H1 (cell line): ENCODE measurements at regions not wholly inside any gene's neighbourhood (a gene's known extent, or its start where the extent isn't known, plus 50 kb on each side); places are given as distances from the start of the nearest gene placed in this dataset.

Source experiments
- CTCF ChIA-PET: fragments of 300-600 bp; sonication (Branson Sonifier 250); formaldehyde crosslinking; loops from one replicate; lab custom pipeline; 2021; ENCODE audit not compliant: partially characterized antibody; lab: Charles Lee
- POLR2A ChIA-PET: fragments of 300-600 bp; sonication (Branson Sonifier 250); formaldehyde crosslinking; loops from one replicate; lab custom pipeline; 2021; ENCODE audit warnings: inconsistent platforms; ENCODE audit not compliant: partially characterized antibody; lab: Charles Lee
- DNase-seq, 2 experiments: peaks; one replicate each; pipeline versions ENCODE4 v3.0.0 to v3.0.0-alpha.2; 2010 to 2022; ENCODE audit warnings: low spot score in 2 of 2, low read depth in 1 of 2, mixed read lengths in 1 of 2
- FAIRE-seq: peaks from 2 replicates; lab custom pipeline; 2011; peaks lifted over from hg19 to GRCh38; lab: Jason Lieb, UNC
- H2AFZ ChIP-seq: 2 replicates; pipeline ENCODE4 v1.8.1; 2012; ENCODE audit warnings: low read length, inconsistent platforms
- H2AK5ac ChIP-seq: 2 replicates; pipeline ENCODE4 v1.6.1; 2013; ENCODE audit warnings: low read depth, low read length
- H2BK120ac ChIP-seq: replicated peaks from 2 replicates; pipeline ENCODE3; 2013; ENCODE audit warnings: low read depth, low read length, inconsistent platforms
- H2BK12ac ChIP-seq: 2 replicates; pipeline ENCODE4 v1.6.1; 2013; ENCODE audit warnings: low read depth, low read length
- H2BK15ac ChIP-seq: 2 replicates; pipeline ENCODE4 v1.6.1; 2013; ENCODE audit warnings: low read length
- H2BK20ac ChIP-seq: 2 replicates; pipeline ENCODE4 v1.6.1; 2013; ENCODE audit warnings: low read length
- H2BK5ac ChIP-seq: 2 replicates; pipeline ENCODE4 v1.6.1; 2013; ENCODE audit warnings: low read depth, low read length
- H3K14ac ChIP-seq: 2 replicates; pipeline ENCODE4 v1.6.1; 2013; ENCODE audit warnings: inconsistent platforms; ENCODE audit not compliant: insufficient read length
- H3K18ac ChIP-seq: 2 replicates; pipeline ENCODE4 v1.6.1; 2013; ENCODE audit warnings: low read length; ENCODE audit errors: extremely low read depth
- H3K23ac ChIP-seq: 2 replicates; pipeline ENCODE4 v1.6.1; 2013; ENCODE audit warnings: inconsistent platforms; ENCODE audit not compliant: insufficient read length
- H3K23me2 ChIP-seq: 2 replicates; pipeline ENCODE4 v1.6.1; 2013; ENCODE audit warnings: low read depth, low read length
- H3K27ac ChIP-seq: 2 replicates; pipeline ENCODE4 v1.6.1; 2011; ENCODE audit warnings: low read depth, low read length, inconsistent platforms
- H3K27me3 ChIP-seq, 4 experiments: replicated peaks in 1 of 4; 1 replicate in 1 of 4; 2 replicates in 3 of 4; pipeline versions ENCODE4 v1.6.1 to v1.8.1; 2011 to 2013; ENCODE audit warnings: low read length in 3 of 4, mild to moderate bottlenecking in 3 of 4, inconsistent platforms in 2 of 4, mixed read lengths in 2 of 4, moderate library complexity in 1 of 4; ENCODE audit not compliant: control insufficient read depth in 3 of 4, insufficient read depth in 3 of 4; ENCODE audit errors: extremely low read depth in 1 of 4
- H3K36me3 ChIP-seq, 4 experiments: 2 replicates each; pipeline versions ENCODE4 v1.6.1 to v1.8.1; 2011 to 2013; ENCODE audit warnings: mild to moderate bottlenecking in 4 of 4, low read length in 3 of 4, moderate library complexity in 2 of 4, control low read depth in 1 of 4, inconsistent platforms in 1 of 4; ENCODE audit not compliant: insufficient read depth in 4 of 4, control insufficient read depth in 2 of 4
- H3K4ac ChIP-seq: replicated peaks from 2 replicates; pipeline ENCODE3; 2013; ENCODE audit warnings: low read length, low read depth, mixed read lengths, inconsistent platforms; ENCODE audit not compliant: insufficient read length
- H3K4me1 ChIP-seq, 4 experiments: replicated peaks in 1 of 4; 1 replicate in 1 of 4; 2 replicates in 3 of 4; pipeline versions ENCODE4 v1.6.1 to v1.8.1; 2011 to 2013; ENCODE audit warnings: low read length in 3 of 4, inconsistent platforms in 2 of 4, mixed read lengths in 1 of 4; ENCODE audit not compliant: insufficient read depth in 4 of 4, control insufficient read depth in 3 of 4
- H3K4me2 ChIP-seq, 2 experiments: 2 replicates each; pipeline versions ENCODE4 v1.6.1 to v1.8.1; 2011 to 2013; ENCODE audit warnings: low read depth in 2 of 2, low read length in 2 of 2, control low read depth in 1 of 2, inconsistent platforms in 1 of 2, mild to moderate bottlenecking in 1 of 2; ENCODE audit not compliant: insufficient read depth in 1 of 2
- H3K4me3 ChIP-seq, 4 experiments: fragments of 200-600, 300-600 bp in 1 of 4; sonication (generic), shearing (Covaris generic), sonication (Bioruptor Twin) in 1 of 4; 2 replicates each; pipeline versions ENCODE4 v1.5.1 to v1.8.1; 2011 to 2016; ENCODE audit warnings: low read length in 4 of 4, low read depth in 3 of 4, control low read depth in 2 of 4, inconsistent platforms in 2 of 4, mild to moderate bottlenecking in 2 of 4, mixed read lengths in 1 of 4, moderate library complexity in 1 of 4; ENCODE audit not compliant: insufficient read depth in 2 of 4; ENCODE audit errors: extremely low read depth in 1 of 4
- H3K56ac ChIP-seq: replicated peaks from 2 replicates; pipeline ENCODE3; 2013; ENCODE audit warnings: low read depth, mild to moderate bottlenecking, mixed read lengths, low read length, inconsistent platforms; ENCODE audit not compliant: insufficient read length
- H3K79me1 ChIP-seq: 2 replicates; pipeline ENCODE4 v1.6.1; 2013; ENCODE audit warnings: low read depth, low read length, control low read depth
- H3K79me2 ChIP-seq, 2 experiments: 2 replicates each; pipeline versions ENCODE4 v1.6.1 to v1.8.1; 2012 to 2013; ENCODE audit warnings: low read length in 2 of 2, mild to moderate bottlenecking in 2 of 2, inconsistent platforms in 1 of 2; ENCODE audit not compliant: insufficient read depth in 2 of 2, control insufficient read depth in 1 of 2
- H3K9ac ChIP-seq, 4 experiments: replicated peaks in 1 of 4; 1 replicate in 1 of 4; 2 replicates in 3 of 4; pipeline versions ENCODE4 v1.6.1 to v1.8.1; 2011 to 2013; ENCODE audit warnings: low read depth in 3 of 4, low read length in 3 of 4, control low read depth in 2 of 4, mild to moderate bottlenecking in 2 of 4, moderate library complexity in 2 of 4, inconsistent platforms in 1 of 4; ENCODE audit errors: extremely low read depth in 1 of 4
- H3K9me3 ChIP-seq, 2 experiments: 2 replicates each; pipeline versions ENCODE4 v1.6.1 to v1.8.1; 2012 to 2013; ENCODE audit warnings: mild to moderate bottlenecking in 2 of 2, moderate library complexity in 2 of 2, control low read depth in 1 of 2, inconsistent platforms in 1 of 2, low read depth in 1 of 2, low read length in 1 of 2, mixed read lengths in 1 of 2; ENCODE audit not compliant: insufficient read depth in 2 of 2
- H4K20me1 ChIP-seq, 2 experiments: replicated peaks in 1 of 2; 2 replicates each; pipeline versions ENCODE3 to v1.8.1; 2011 to 2013; ENCODE audit warnings: inconsistent platforms in 2 of 2, low read length in 2 of 2, mild to moderate bottlenecking in 1 of 2; ENCODE audit not compliant: insufficient read depth in 2 of 2, control insufficient read depth in 1 of 2
- H4K5ac ChIP-seq: 2 replicates; pipeline ENCODE4 v1.6.1; 2013; ENCODE audit warnings: low read length, low read depth, mixed read lengths, inconsistent platforms; ENCODE audit not compliant: insufficient read length
- H4K8ac ChIP-seq: 2 replicates; pipeline ENCODE4 v1.8.0; 2013; ENCODE audit warnings: mild to moderate bottlenecking, moderate library complexity, low read length, inconsistent platforms; ENCODE audit not compliant: insufficient read depth; ENCODE audit errors: extremely low read depth
- H4K91ac ChIP-seq: replicated peaks from 2 replicates; pipeline ENCODE3; 2013; ENCODE audit warnings: low read length, mixed read lengths, inconsistent platforms; ENCODE audit not compliant: insufficient read length
- BACH1 ChIP-seq: IDR thresholded peaks from 2 replicates; pipeline ENCODE4 v1.6.1; 2012; ENCODE audit warnings: low read length, improper control_type of control experiment
- CREB1 ChIP-seq: IDR thresholded peaks from 2 replicates; pipeline ENCODE4 v1.6.1; 2012; ENCODE audit warnings: inconsistent platforms
- MAFK ChIP-seq: IDR thresholded peaks from 2 replicates; pipeline ENCODE4 v1.6.1; 2012; ENCODE audit warnings: low read depth, mild to moderate bottlenecking, improper control_type of control experiment, low read length
- MAX ChIP-seq: IDR thresholded peaks from 2 replicates; pipeline ENCODE4 v1.6.1; 2012; ENCODE audit warnings: inconsistent platforms
- RAD21 ChIP-seq, 2 experiments: IDR thresholded peaks in 1 of 2; conservative IDR thresholded peaks in 1 of 2; 2 replicates each; pipeline ENCODE4 v1.6.1; 2011; ENCODE audit warnings: low read depth in 2 of 2, low read length in 2 of 2, improper control_type of control experiment in 1 of 2, inconsistent platforms in 1 of 2, mild to moderate bottlenecking in 1 of 2, moderate library complexity in 1 of 2
- SIN3A ChIP-seq, 2 experiments: IDR thresholded peaks in 1 of 2; conservative IDR thresholded peaks in 1 of 2; 2 replicates each; pipeline ENCODE4 v1.6.1; 2011 to 2012; ENCODE audit warnings: low read length in 2 of 2, improper control_type of control experiment in 1 of 2, low read depth in 1 of 2, mild to moderate bottlenecking in 1 of 2
- YY1 ChIP-seq: IDR thresholded peaks from 2 replicates; pipeline ENCODE4 v1.6.1; 2011; ENCODE audit warnings: low read depth, mild to moderate bottlenecking, low read length
- WGBS, 2 experiments: shearing (Covaris generic) in 1 of 2; methylation state at CpG; one replicate each; pipeline versions ENCODE4 v1.1.6 to v1.1.7; 2013 to 2015; ENCODE audit warnings: low lambda C conversion rate in 2 of 2, mixed read lengths in 2 of 2, inconsistent platforms in 1 of 2, low coverage in 1 of 2, missing lambda C conversion rate in 1 of 2; ENCODE audit not compliant: insufficient replicate concordance in 2 of 2, insufficient coverage in 1 of 2, insufficient read length in 1 of 2; ENCODE audit errors: extremely low coverage in 1 of 2, missing lambda C conversion rate in 1 of 2; 5-methylcytosine and 5-hydroxymethylcytosine counted together
- TF ChIP-seq, protein P1 (sequence below), 3 experiments: IDR thresholded peaks; 1 replicate in 2 of 3; 2 replicates in 1 of 3; pipeline versions ENCODE4 v1.5.1 to v1.6.1; 2011; ENCODE audit warnings: low read length in 3 of 3, mild to moderate bottlenecking in 3 of 3, inconsistent platforms in 2 of 3, low read depth in 1 of 3, moderate library complexity in 1 of 3; ENCODE audit not compliant: insufficient read depth in 1 of 3; ENCODE audit errors: control extremely low read depth in 1 of 3

- Histone ChIP-seq H3K79me2 (no peaks in the 10 kb centered on the region), H3K4me3 (no peak overlapping the region), H3K4me2 (no peak overlapping the region), H2BK5ac (no peak overlapping the region), H2AK5ac (no peak overlapping the region), H3K14ac (no peak overlapping the region), H2BK120ac (no peak overlapping the region), H2BK20ac (no peak overlapping the region), H3K79me1 (no peaks in the 10 kb centered on the region), H4K91ac (no peak overlapping the region), H3K27me3 (peaks cover 0 to 1% (median 0%) of the 10 kb centered on the region in 4 experiments; a peak in 1 of 7 replicates), H3K23ac (no peak overlapping the region), H4K5ac (no peak overlapping the region), H4K20me1 (no peaks in the 10 kb centered on the region), H2AFZ (no peak overlapping the region), H3K9me3 (peaks cover under 1 to 4% of the 10 kb centered on the region in 2 experiments; a peak in 2 of 4 replicates), H3K36me3 (no peaks in the 10 kb centered on the region), H4K8ac (no peak overlapping the region), H3K4me1 (no peaks in the 10 kb centered on the region), H3K27ac (no peak overlapping the region), H2BK12ac (no peak overlapping the region), H2BK15ac (no peak overlapping the region), H3K18ac (no peak overlapping the region), H3K23me2 (no peaks in the 10 kb centered on the region), H3K4ac (no peak overlapping the region), H3K56ac (no peak overlapping the region), H3K9ac (no peak overlapping the region)
- WGBS, 2 experiments, result 50% methylated on average over 2 of the region's 2 CpGs; no CpG with 5 or more reads in 1 of the 2 experiments
- FAIRE-seq (peak; percentile 42), DNase-seq (no peak)
- TF ChIP-seq CREB1 (no peak), MAX (peak; percentile 60), MAFK (peak; percentile 42; the same call in 1 of the 2 replicates), SIN3A (conservative IDR thresholded peaks at IDR 0.05 in 1 of 2, IDR thresholded peaks at IDR 0.05 in 1 of 2; ENCODE audit: low read depth in 1 of 2, low read length in 2 of 2) (no peak), RAD21 (IDR thresholded peaks at IDR 0.05 in 1 of 2, conservative IDR thresholded peaks at IDR 0.05 in 1 of 2; ENCODE audit: low read depth in 2 of 2, low read length in 2 of 2) (peak; percentile 70 to 71), BACH1 (0 out of 2 replicates have a peak, but pooled peaks have one; percentile 23), YY1 (no peak)
- TF ChIP-seq, protein P1, sequence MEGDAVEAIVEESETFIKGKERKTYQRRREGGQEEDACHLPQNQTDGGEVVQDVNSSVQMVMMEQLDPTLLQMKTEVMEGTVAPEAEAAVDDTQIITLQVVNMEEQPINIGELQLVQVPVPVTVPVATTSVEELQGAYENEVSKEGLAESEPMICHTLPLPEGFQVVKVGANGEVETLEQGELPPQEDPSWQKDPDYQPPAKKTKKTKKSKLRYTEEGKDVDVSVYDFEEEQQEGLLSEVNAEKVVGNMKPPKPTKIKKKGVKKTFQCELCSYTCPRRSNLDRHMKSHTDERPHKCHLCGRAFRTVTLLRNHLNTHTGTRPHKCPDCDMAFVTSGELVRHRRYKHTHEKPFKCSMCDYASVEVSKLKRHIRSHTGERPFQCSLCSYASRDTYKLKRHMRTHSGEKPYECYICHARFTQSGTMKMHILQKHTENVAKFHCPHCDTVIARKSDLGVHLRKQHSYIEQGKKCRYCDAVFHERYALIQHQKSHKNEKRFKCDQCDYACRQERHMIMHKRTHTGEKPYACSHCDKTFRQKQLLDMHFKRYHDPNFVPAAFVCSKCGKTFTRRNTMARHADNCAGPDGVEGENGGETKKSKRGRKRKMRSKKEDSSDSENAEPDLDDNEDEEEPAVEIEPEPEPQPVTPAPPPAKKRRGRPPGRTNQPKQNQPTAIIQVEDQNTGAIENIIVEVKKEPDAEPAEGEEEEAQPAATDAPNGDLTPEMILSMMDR (IDR thresholded peaks at IDR 0.05; ENCODE audit: control extremely low read depth in 1 of 3, insufficient read depth in 1 of 3, low read depth in 1 of 3, low read length in 3 of 3), result peak in 2 of 3 experiments; percentile 55 to 67; a peak in 2 of 4 replicates
- POLR2A ChIA-PET, result no interaction called here
- CTCF ChIA-PET, result interaction anchor here (0.6 to 3.9 kb wide), 15 partner anchors 9 to 655 kb away, joined by 3 to 28 read pairs (median 4); no protein-coding TSS in a partner anchor
Observed at GRCh38 chr14:86961106-86961716, 1031.8 kb downstream of the GALC start.
